ENCODE measurements at regions not wholly inside any gene's neighbourhood (a gene's known extent, or its start where the extent isn't known, plus 50 kb on each side); places are given as distances from the start of the nearest gene placed in this dataset.

DNA sequence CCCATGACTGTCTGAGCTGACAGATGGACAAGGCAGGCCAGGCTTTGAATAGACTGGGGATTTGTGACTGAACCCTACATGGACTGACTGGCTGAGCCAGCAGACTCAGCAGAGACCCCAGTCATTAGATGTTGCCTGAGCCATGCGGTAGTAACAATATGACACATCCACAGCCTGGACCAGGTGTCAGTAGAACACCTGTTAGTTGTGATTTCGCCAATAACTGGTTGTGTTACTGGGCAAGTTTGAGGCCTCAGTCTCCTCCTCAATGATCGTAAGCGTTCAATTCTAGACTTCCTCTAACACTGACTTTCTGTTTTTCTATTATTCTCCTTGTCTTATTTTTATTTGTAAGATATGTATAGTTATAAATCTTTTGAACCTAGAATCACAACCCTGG lies 311.9 kb upstream of the MAP3K7 start:
- H3K79me2 ChIP-seq (ENCODE audit: control insufficient read depth, insufficient read depth, low read length) = no peaks in the 10 kb centered on the region
- H4K20me1 ChIP-seq (ENCODE audit: control insufficient read depth, insufficient read depth) = no peaks in the 10 kb centered on the region
- ChIA-PET RAD21 (ENCODE audit: unreplicated experiment) (no interaction called here), CTCF (no interaction called here), POLR2A (no interaction called here), SMC1A (ENCODE audit: uncharacterized antibody, unreplicated experiment) (no interaction called here)
- TF ChIP-seq HDAC6 (IDR thresholded peaks at IDR 0.05; ENCODE audit: unreplicated experiment) (no peak), MAX (IDR thresholded peaks at IDR 0.05; ENCODE audit: low read depth, low read length) (no peak), BMI1 (IDR thresholded peaks at IDR 0.05; ENCODE audit: borderline replicate concordance) (no peak), HCFC1 (IDR thresholded peaks at IDR 0.05; ENCODE audit: low read length) (no peak), ZBTB40 (IDR thresholded peaks at IDR 0.05; ENCODE audit: borderline replicate concordance) (no peak), TARDBP (IDR thresholded peaks at IDR 0.05; ENCODE audit: borderline replicate concordance) (no peak)
- H3K27me3 ChIP-seq (replicated peaks in 1 of 2; ENCODE audit: control insufficient read depth in 2 of 2, insufficient read depth in 2 of 2, low read length in 1 of 2) = no peaks in the 10 kb centered on the region; a peak in 1 of 4 replicates
- no peaks in the 10 kb centered on the region for H3K4me1 ChIP-seq (ENCODE audit: control insufficient read depth, insufficient read depth, low read length)
- no peak for FAIRE-seq
- H3K4me3 ChIP-seq = no peak overlapping the region
- H2AFZ ChIP-seq (ENCODE audit: control insufficient read depth, low read depth, low read length) = no peak overlapping the region
- in situ Hi-C loops (cut with MboI) = no loop called here
- no peaks in the 10 kb centered on the region for H3K36me3 ChIP-seq (ENCODE audit: control insufficient read depth in 2 of 2, insufficient read depth in 2 of 2, low read length in 1 of 2)
- 53% methylated on average over 4 of the region's 4 CpGs for WGBS (ENCODE audit: insufficient coverage, insufficient replicate concordance, low lambda C conversion rate, missing lambda C conversion rate)
- no peak for DNase-seq (ENCODE audit: low read depth, low spot score)
- H3K27ac ChIP-seq (ENCODE audit: control insufficient read depth, insufficient read depth) = no peak overlapping the region
- H3K4me2 ChIP-seq (ENCODE audit: control insufficient read depth, insufficient read depth) = no peak overlapping the region
- intact Hi-C loops (cut with micrococcal nuclease; ENCODE audit: unreplicated experiment) = no loop called here
- no peaks in the 10 kb centered on the region for H3K9me3 ChIP-seq (replicated peaks; ENCODE audit: control insufficient read depth, insufficient read depth, low read length)
- BruUV-seq (replicated peaks) = no TSS peak
- H3K9ac ChIP-seq (ENCODE audit: control insufficient read depth, insufficient read depth, low read length) = no peak overlapping the region
- ATAC-seq = no peak

All from GM12878 (cell line).